ENCODE measurements at regions not wholly inside any gene's neighbourhood (a gene's known extent, or its start where the extent isn't known, plus 50 kb on each side); places are given as distances from the start of the nearest gene placed in this dataset.
A peak's percentile ranks its signal among the peaks of the same experiment; 100 is the strongest.

- H3K27me3 Mint-ChIP-seq, result no peaks in the 10 kb centered on the region
- H3K36me3 Mint-ChIP-seq (ENCODE audit: low read depth), result peaks cover 7% of the 10 kb centered on the region
- peak overlapping the region; percentile 59 for H3K27ac Mint-ChIP-seq
- ATAC-seq (ENCODE audit: low read depth), result no peak
- TF ChIP-seq, protein P1, sequence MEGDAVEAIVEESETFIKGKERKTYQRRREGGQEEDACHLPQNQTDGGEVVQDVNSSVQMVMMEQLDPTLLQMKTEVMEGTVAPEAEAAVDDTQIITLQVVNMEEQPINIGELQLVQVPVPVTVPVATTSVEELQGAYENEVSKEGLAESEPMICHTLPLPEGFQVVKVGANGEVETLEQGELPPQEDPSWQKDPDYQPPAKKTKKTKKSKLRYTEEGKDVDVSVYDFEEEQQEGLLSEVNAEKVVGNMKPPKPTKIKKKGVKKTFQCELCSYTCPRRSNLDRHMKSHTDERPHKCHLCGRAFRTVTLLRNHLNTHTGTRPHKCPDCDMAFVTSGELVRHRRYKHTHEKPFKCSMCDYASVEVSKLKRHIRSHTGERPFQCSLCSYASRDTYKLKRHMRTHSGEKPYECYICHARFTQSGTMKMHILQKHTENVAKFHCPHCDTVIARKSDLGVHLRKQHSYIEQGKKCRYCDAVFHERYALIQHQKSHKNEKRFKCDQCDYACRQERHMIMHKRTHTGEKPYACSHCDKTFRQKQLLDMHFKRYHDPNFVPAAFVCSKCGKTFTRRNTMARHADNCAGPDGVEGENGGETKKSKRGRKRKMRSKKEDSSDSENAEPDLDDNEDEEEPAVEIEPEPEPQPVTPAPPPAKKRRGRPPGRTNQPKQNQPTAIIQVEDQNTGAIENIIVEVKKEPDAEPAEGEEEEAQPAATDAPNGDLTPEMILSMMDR (IDR thresholded peaks at IDR 0.05), result no peak
- no peak for DNase-seq
- POLR2A ChIA-PET, result interaction anchor here (1.6 to 3.1 kb wide), 2 partner anchors 12 to 68 kb away, joined by 4 to 13 read pairs; no protein-coding TSS in a partner anchor
- no peaks in the 10 kb centered on the region for H3K9me3 Mint-ChIP-seq
- H3K4me1 Mint-ChIP-seq, result peaks cover 29% of the 10 kb centered on the region
- CTCF ChIA-PET, result no interaction called here
- H3K4me3 Mint-ChIP-seq, result no peak overlapping the region
- intact Hi-C loops (cut with micrococcal nuclease), result no loop called here
These were observed 403.1 kb downstream of the TMEM121 start for GRCh38 chr14:105929327-105930081.

DNA sequence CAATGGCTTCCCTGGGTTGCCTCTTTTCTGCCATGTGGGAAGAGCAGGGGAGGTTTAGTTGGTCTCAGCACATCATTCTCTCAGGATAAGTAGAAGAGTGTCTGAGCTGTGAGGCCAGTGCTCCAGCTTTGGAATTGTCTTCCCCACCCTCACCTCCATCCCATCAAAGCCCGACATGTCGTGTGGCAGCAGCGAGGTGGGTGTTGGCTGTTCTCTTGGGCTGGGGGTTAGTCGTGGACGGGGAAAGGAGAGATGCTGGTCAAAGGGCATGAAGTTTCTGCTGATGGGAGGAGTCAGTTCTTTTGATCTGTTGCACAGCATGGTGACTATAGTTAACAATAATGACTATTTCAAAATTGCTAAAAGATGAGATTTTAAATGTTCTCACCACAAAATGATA, 404.2 kb downstream of the TMEM121 start:
- TF ChIP-seq, protein P1 (IDR thresholded peaks at IDR 0.05), result no peak
- H3K27ac Mint-ChIP-seq, result peak overlapping the region; percentile 65
- DNase-seq (no peak), ATAC-seq (ENCODE audit: low read depth) (no peak)
- H3K4me3 Mint-ChIP-seq, result peak overlapping the region; percentile 38
- H3K27me3 Mint-ChIP-seq, result no peaks in the 10 kb centered on the region
- peaks cover 29% of the 10 kb centered on the region for H3K4me1 Mint-ChIP-seq
- H3K9me3 Mint-ChIP-seq, result no peaks in the 10 kb centered on the region
- CTCF ChIA-PET, result no interaction called here
- intact Hi-C loops (cut with micrococcal nuclease), result no loop called here
- POLR2A ChIA-PET, result no interaction called here
- no peaks in the 10 kb centered on the region for H3K36me3 Mint-ChIP-seq (ENCODE audit: low read depth)

- H3K27ac Mint-ChIP-seq, result peak overlapping the region; percentile 35
- TF ChIP-seq, protein P1 (IDR thresholded peaks at IDR 0.05), result no peak
- no peak overlapping the region for H3K4me3 Mint-ChIP-seq
- no peak for DNase-seq
- no peaks in the 10 kb centered on the region for H3K36me3 Mint-ChIP-seq (ENCODE audit: low read depth)
- intact Hi-C loops (cut with micrococcal nuclease), result no loop called here
- POLR2A ChIA-PET, result interaction anchor here (0.6 to 1.1 kb wide), 4 partner anchors 9 to 618 kb away, joined by 3 to 5 read pairs (median 4); no protein-coding TSS in a partner anchor
- H3K4me1 Mint-ChIP-seq, result peaks cover 29% of the 10 kb centered on the region
- no peaks in the 10 kb centered on the region for H3K27me3 Mint-ChIP-seq
- ATAC-seq (ENCODE audit: low read depth), result no peak
- no peaks in the 10 kb centered on the region for H3K9me3 Mint-ChIP-seq
- CTCF ChIA-PET, result no interaction called here
These were observed 405.6 kb downstream of the TMEM121 start for GRCh38 chr14:105931808-105932483.

DNA sequence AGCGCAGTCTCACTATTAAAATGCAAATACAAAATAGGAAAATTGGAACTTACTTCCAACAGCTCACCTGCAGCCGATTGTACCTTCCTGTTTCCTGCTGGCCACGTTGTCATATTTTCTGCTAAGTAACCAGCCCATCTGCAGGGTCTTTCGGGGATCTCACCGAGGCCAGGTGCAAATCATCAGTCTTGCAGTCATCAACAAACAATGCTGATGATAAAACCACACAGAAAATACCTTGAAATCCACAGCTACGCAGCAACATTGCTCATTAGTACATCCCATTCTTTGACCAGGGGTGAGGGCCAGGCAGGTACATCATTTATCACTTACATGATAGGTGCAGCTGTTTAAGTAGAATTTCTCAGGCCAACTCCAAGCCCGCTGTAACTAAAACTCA, 406.9 kb downstream of the TMEM121 start:
- POLR2A ChIA-PET, result interaction anchor here (0.7 to 1.1 kb wide), 2 partner anchors 9 to 388 kb away, joined by 3 read pairs; no protein-coding TSS in a partner anchor
- intact Hi-C loops (cut with micrococcal nuclease), result no loop called here
- no peak overlapping the region for H3K4me3 Mint-ChIP-seq
- peaks cover 29% of the 10 kb centered on the region for H3K4me1 Mint-ChIP-seq
- no peak overlapping the region for H3K27ac Mint-ChIP-seq
- DNase-seq (no peak), ATAC-seq (ENCODE audit: low read depth) (no peak)
- TF ChIP-seq, protein P1 (IDR thresholded peaks at IDR 0.05), result no peak
- no peaks in the 10 kb centered on the region for H3K36me3 Mint-ChIP-seq (ENCODE audit: low read depth)
- no peaks in the 10 kb centered on the region for H3K9me3 Mint-ChIP-seq
- CTCF ChIA-PET, result interaction anchor here (0.9 kb wide), 1 partner anchor 10 kb away, joined by 3 read pairs; no protein-coding TSS in a partner anchor
- no peaks in the 10 kb centered on the region for H3K27me3 Mint-ChIP-seq

DNA sequence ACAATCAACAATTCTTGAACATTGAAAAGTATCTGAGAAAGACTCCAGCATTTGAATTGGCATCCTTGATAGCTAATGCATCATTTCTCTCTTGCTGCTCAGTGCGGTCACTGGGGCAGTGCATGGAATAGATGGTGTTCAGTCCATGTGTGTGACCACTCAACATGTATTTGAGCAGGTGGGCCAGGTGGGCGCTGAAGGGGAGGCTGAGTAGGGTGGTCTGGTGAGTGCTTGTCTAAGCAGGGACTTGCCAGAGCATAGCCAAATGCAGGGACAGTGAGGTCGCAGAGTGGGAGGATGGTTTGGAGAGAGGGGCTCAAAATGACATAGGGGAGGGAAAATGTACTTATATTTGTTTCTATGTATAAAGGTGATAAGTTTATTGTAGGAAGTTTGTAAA, 409.0 kb downstream of the TMEM121 start:
- Mint-ChIP-seq H3K9me3 (no peaks in the 10 kb centered on the region), H3K4me1 (peaks cover 24% of the 10 kb centered on the region), H3K27ac (no peak overlapping the region), H3K27me3 (no peaks in the 10 kb centered on the region), H3K4me3 (no peak overlapping the region), H3K36me3 (ENCODE audit: low read depth) (no peaks in the 10 kb centered on the region)
- DNase-seq, result no peak
- ATAC-seq (ENCODE audit: low read depth), result no peak
- POLR2A ChIA-PET, result no interaction called here
- intact Hi-C loops (cut with micrococcal nuclease), result no loop called here
- CTCF ChIA-PET, result no interaction called here
- TF ChIP-seq, protein P1 (IDR thresholded peaks at IDR 0.05), result no peak
